ENCODE measurements at regions not wholly inside any gene's neighbourhood (a gene's known extent, or its start where the extent isn't known, plus 50 kb on each side); places are given as distances from the start of the nearest gene placed in this dataset.
A peak's percentile ranks its signal among the peaks of the same experiment; 100 is the strongest.

GRCh38 chr1:25110485-25110884 lies 121.8 kb downstream of the SYF2 start:
- Mint-ChIP-seq H3K27me3 (no peaks in the 10 kb centered on the region), H3K9me3 (peaks cover 15% of the 10 kb centered on the region), H3K36me3 (peaks cover 6% of the 10 kb centered on the region), H3K27ac (no peak overlapping the region), H3K4me3 (no peak overlapping the region), H3K4me1 (ENCODE audit: low read depth) (peaks cover 12% of the 10 kb centered on the region)
- intact Hi-C loops (cut with micrococcal nuclease), result loop anchor here (10.0 kb wide), 1 partner anchor 84 kb away; no protein-coding TSS in a partner anchor
- no peak for DNase-seq
- CTCF ChIA-PET, result no interaction called here
- POLR2A ChIA-PET, result no interaction called here

DNA sequence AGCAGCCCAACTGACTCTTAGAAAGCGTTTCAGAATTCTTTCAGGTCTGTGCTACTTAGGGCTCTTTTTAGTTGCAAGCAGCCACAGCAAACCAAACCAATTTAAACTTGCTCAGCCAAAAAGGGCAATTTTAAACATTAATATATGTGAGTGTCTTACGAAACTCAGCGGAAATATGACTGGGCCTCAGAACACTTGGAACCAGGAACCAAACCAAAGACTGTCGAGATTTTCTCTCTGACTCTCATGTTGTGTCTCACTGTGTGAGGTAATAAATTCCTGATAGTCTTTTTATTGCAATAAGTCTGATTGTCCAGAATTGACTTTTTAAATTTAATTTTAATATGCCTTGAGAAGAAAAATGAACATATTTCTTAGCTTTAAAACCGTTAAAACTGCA lies 122.3 kb downstream of the SYF2 start:
- no peaks in the 10 kb centered on the region for H3K27me3 Mint-ChIP-seq
- peaks cover 12% of the 10 kb centered on the region for H3K4me1 Mint-ChIP-seq (ENCODE audit: low read depth)
- intact Hi-C loops (cut with micrococcal nuclease), result loop anchor here (10.0 kb wide), 1 partner anchor 85 kb away; no protein-coding TSS in a partner anchor
- ChIA-PET POLR2A (no interaction called here), CTCF (no interaction called here)
- no peak overlapping the region for H3K4me3 Mint-ChIP-seq
- no peak for DNase-seq
- H3K9me3 Mint-ChIP-seq, result peaks cover 15% of the 10 kb centered on the region
- H3K36me3 Mint-ChIP-seq, result peaks cover 6% of the 10 kb centered on the region
- H3K27ac Mint-ChIP-seq, result no peak overlapping the region

DNA sequence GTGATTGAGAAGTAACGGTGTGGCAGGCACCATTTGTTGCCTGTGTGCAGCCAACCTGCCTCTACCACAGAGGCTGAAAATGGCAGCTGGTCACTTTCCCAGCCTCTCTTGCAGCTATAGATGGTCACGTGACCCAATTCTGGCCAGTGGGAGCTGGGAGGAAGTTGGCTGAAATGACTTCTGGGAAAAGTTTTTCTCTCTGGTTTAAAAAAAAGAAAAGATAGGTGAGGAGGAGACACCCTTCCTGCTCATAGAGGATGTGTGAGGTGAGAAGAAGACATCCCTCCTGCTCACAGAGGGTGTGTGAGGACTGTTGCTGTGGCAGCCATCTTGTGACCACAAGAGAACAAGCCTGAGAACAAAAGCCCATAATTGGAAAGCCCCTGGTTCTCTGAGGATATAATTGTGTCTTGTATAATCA lies 122.8 kb downstream of the SYF2 start:
- POLR2A ChIA-PET, result no interaction called here
- peak; percentile 15 for DNase-seq
- peaks cover 3% of the 10 kb centered on the region for H3K27me3 Mint-ChIP-seq
- H3K4me1 Mint-ChIP-seq (ENCODE audit: low read depth), result peaks cover 12% of the 10 kb centered on the region
- CTCF ChIA-PET, result no interaction called here
- no peak overlapping the region for H3K27ac Mint-ChIP-seq
- peaks cover 15% of the 10 kb centered on the region for H3K9me3 Mint-ChIP-seq
- intact Hi-C loops (cut with micrococcal nuclease), result loop anchor here (10.0 kb wide), 1 partner anchor 155 kb away; no protein-coding TSS in a partner anchor
- H3K4me3 Mint-ChIP-seq, result no peak overlapping the region
- peaks cover 6% of the 10 kb centered on the region for H3K36me3 Mint-ChIP-seq

- intact Hi-C loops (cut with micrococcal nuclease), result loop anchor here (10.0 kb wide), 1 partner anchor 153 kb away; no protein-coding TSS in a partner anchor
- peaks cover 3% of the 10 kb centered on the region for H3K27me3 Mint-ChIP-seq
- H3K27ac Mint-ChIP-seq, result no peak overlapping the region
- H3K4me1 Mint-ChIP-seq (ENCODE audit: low read depth), result peaks cover 12% of the 10 kb centered on the region
- ChIA-PET POLR2A (no interaction called here), CTCF (interaction anchor here (0.6 to 1.7 kb wide), 2 partner anchors 9 to 121 kb away, joined by 3 to 5 read pairs; no protein-coding TSS in a partner anchor)
- peaks cover 15% of the 10 kb centered on the region for H3K9me3 Mint-ChIP-seq
- H3K36me3 Mint-ChIP-seq, result peaks cover 6% of the 10 kb centered on the region
- no peak overlapping the region for H3K4me3 Mint-ChIP-seq
- no peak for DNase-seq
These were observed 124.7 kb downstream of the SYF2 start for GRCh38 chr1:25107643-25108010.

DNA sequence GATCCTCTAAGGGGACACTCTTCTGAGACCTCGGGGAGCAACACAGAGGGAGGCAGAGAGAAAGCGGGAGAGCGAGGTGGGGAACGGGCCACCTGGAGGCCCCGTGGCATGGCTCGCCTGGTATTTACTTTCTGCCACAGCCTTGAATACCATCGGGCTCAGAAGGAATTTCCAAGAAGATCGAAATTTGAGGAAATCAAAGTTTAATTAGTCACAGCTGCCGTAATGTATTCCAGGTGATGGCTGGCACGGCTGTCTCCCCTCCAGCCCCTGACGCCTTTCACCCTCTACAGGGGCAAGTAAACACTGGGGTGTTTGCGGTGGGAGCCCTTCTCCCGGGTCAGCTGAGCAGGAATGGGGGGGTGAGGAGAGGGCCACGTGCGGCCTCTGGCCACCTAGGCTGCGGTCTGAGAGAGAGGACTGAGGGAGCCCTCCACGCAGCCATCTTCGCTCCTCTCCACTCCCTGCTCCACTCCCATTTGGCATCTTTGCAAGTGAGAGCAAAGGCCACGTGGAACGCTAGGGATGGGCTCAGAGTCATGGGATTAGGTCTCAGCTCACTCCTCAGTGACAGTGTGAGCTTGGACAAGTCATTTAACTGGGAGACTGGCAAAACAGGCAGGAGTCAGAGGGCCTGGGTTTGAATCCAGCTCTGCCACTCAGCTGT lies 125.2 kb downstream of the SYF2 start:
- Mint-ChIP-seq H3K4me1 (ENCODE audit: low read depth) (peaks cover 12% of the 10 kb centered on the region), H3K9me3 (peaks cover 15% of the 10 kb centered on the region), H3K27ac (no peak overlapping the region), H3K36me3 (peaks cover 6% of the 10 kb centered on the region), H3K27me3 (peaks cover 3% of the 10 kb centered on the region), H3K4me3 (no peak overlapping the region)
- POLR2A ChIA-PET, result no interaction called here
- CTCF ChIA-PET, result interaction anchor here (1.7 to 2.3 kb wide), 2 partner anchors 10 to 259 kb away, joined by 3 to 8 read pairs; no protein-coding TSS in a partner anchor
- no peak for DNase-seq
- intact Hi-C loops (cut with micrococcal nuclease), result loop anchor here (10.0 kb wide), 1 partner anchor 152 kb away; no protein-coding TSS in a partner anchor

DNA sequence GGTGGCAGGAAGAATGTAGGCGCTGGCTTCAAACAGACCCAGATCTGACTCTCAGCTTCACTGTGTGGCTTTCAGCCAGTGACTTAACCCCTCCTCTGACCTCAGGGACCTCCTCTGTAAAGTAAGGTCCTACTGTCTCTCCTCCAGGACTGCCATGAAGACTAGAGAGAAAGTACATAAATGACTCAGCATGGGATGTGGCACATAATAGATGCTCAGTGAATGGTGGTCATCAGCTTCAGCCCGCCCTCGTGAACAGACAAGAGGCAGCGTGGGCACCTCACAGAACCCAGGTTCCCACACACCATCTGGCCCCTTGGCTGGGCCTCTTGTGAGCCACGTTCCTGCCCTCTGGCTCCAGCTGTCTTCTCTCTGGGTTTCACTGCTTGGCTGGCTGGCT lies 126.0 kb downstream of the SYF2 start:
- Mint-ChIP-seq H3K4me1 (ENCODE audit: low read depth) (peaks cover 15% of the 10 kb centered on the region), H3K27ac (no peak overlapping the region), H3K9me3 (peaks cover 15% of the 10 kb centered on the region), H3K27me3 (peaks cover 5% of the 10 kb centered on the region), H3K4me3 (no peak overlapping the region), H3K36me3 (peaks cover 6% of the 10 kb centered on the region)
- ChIA-PET CTCF (interaction anchor here (1.7 to 2.3 kb wide), 2 partner anchors 11 to 258 kb away, joined by 3 to 8 read pairs; no protein-coding TSS in a partner anchor), POLR2A (interaction anchor here (0.8 kb wide), 1 partner anchor 77 kb away, joined by 3 read pairs; no protein-coding TSS in a partner anchor)
- peak; percentile 31 for DNase-seq
- intact Hi-C loops (cut with micrococcal nuclease), result loop anchor here (10.0 kb wide), 1 partner anchor 152 kb away; no protein-coding TSS in a partner anchor

- ChIA-PET POLR2A (interaction anchor here (0.8 to 1.2 kb wide), 2 partner anchors 10 to 77 kb away, joined by 3 to 4 read pairs; no protein-coding TSS in a partner anchor), CTCF (interaction anchor here (2.3 kb wide), 1 partner anchor 258 kb away, joined by 8 read pairs; no protein-coding TSS in a partner anchor)
- no peak overlapping the region for H3K27ac Mint-ChIP-seq
- intact Hi-C loops (cut with micrococcal nuclease), result loop anchor here (10.0 kb wide), 1 partner anchor 151 kb away; no protein-coding TSS in a partner anchor
- peaks cover 6% of the 10 kb centered on the region for H3K36me3 Mint-ChIP-seq
- no peak for DNase-seq
- peaks cover 19% of the 10 kb centered on the region for H3K4me1 Mint-ChIP-seq (ENCODE audit: low read depth)
- peaks cover 15% of the 10 kb centered on the region for H3K9me3 Mint-ChIP-seq
- H3K27me3 Mint-ChIP-seq, result peaks cover 5% of the 10 kb centered on the region
- no peak overlapping the region for H3K4me3 Mint-ChIP-seq
These were observed 126.5 kb downstream of the SYF2 start for GRCh38 chr1:25105836-25106235.

GRCh38 chr1:25104932-25105561 lies 127.3 kb downstream of the SYF2 start:
- Mint-ChIP-seq H3K4me3 (no peak overlapping the region), H3K9me3 (peaks cover 13% of the 10 kb centered on the region), H3K36me3 (peaks cover 6% of the 10 kb centered on the region), H3K4me1 (ENCODE audit: low read depth) (peaks cover 24% of the 10 kb centered on the region), H3K27me3 (peaks cover 5% of the 10 kb centered on the region), H3K27ac (no peak overlapping the region)
- intact Hi-C loops (cut with micrococcal nuclease), result loop anchor here (5.0 to 10.0 kb wide), 2 partner anchors 150 to 178 kb away; no protein-coding TSS in a partner anchor
- POLR2A ChIA-PET, result interaction anchor here (1.2 kb wide), 1 partner anchor 9 kb away, joined by 4 read pairs; no protein-coding TSS in a partner anchor
- no peak for DNase-seq
- CTCF ChIA-PET, result interaction anchor here (2.3 kb wide), 1 partner anchor 257 kb away, joined by 8 read pairs; no protein-coding TSS in a partner anchor

DNA sequence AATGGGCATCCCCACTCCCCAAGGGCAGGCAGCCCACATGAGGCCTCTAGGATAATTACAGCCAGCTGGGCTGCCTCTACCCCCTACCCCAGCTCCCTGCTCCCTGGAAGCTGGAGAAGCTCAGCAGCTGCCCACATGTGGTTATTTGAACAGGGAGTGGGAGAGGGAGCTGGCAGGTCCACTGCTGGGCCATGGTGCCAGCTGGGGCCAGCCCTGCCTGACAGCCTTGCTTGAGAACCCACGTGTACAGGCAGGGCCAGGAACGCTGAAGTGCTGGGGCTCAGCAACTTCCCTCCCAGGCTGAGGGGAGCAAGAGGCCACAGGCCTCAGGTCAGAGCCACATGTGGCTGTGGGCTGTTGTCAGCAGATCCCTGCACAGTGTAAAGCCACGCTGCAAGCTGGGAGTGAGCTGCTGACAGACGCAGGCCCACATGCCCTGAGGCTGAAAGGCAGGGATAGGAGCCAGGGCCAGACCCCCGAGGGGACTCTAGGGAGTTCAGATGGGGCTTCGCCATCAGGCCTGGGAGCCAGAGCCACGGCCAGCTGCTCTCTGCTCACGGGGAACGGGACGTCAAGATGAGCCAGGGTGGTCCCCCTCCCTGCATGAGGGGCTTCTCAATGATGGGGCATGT lies 129.0 kb downstream of the SYF2 start:
- Mint-ChIP-seq H3K27ac (no peak overlapping the region), H3K9me3 (no peaks in the 10 kb centered on the region), H3K4me1 (ENCODE audit: low read depth) (peaks cover 35% of the 10 kb centered on the region), H3K4me3 (no peak overlapping the region), H3K36me3 (no peaks in the 10 kb centered on the region), H3K27me3 (peaks cover 5% of the 10 kb centered on the region)
- ChIA-PET POLR2A (no interaction called here), CTCF (interaction anchor here (0.8 to 1.5 kb wide), 3 partner anchors 170 to 415 kb away, joined by 3 to 8 read pairs (median 5); no protein-coding TSS in a partner anchor)
- intact Hi-C loops (cut with micrococcal nuclease), result loop anchor here (5.0 to 10.0 kb wide), 2 partner anchors 148 to 176 kb away; no protein-coding TSS in a partner anchor
- no peak for DNase-seq

DNA sequence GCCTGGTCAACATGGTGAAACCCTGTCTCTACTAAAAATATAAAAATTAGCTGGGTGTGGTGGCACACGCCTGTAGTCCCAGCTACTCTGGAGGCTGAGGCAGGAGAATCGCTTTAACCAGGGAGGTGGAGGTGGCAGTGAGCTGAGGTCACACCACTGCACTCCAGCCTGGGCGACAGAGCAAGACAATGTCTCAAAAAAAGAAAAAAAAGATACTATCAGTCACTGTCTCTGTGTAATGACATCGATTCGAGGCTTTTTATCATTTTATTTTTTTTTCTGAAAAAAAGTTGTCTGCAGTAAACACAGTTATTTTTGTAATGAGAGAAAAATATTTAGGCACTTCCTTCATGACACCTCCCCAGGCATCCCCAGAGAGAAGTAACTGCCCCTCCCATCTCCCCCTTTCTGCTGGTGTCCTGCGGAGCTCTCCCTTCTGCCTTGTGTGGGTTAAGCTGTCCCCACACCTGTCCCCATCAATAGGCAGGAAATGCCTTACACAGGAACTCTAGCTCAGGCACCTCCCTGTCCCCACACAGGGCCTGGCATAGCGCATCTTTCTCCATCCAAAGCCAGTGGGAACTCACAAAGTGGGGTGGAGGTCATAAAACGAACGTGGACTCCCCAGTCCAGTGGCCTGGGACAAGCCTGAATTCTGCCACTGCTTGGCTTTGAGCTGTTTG lies 132.0 kb downstream of the SYF2 start:
- ChIA-PET POLR2A (interaction anchor here (1.8 kb wide), 1 partner anchor 200 kb away, joined by 5 read pairs; no protein-coding TSS in a partner anchor), CTCF (interaction anchor here (0.5 to 4.6 kb wide), 22 partner anchors 9 to 258 kb away, joined by 3 to 75 read pairs (median 4); partner anchors contain the start of gene RUNX3)
- Mint-ChIP-seq H3K27ac (no peak overlapping the region), H3K9me3 (peaks cover 3% of the 10 kb centered on the region), H3K4me3 (no peak overlapping the region), H3K27me3 (peaks cover 5% of the 10 kb centered on the region), H3K36me3 (no peaks in the 10 kb centered on the region), H3K4me1 (ENCODE audit: low read depth) (peaks cover 45% of the 10 kb centered on the region)
- no peak for DNase-seq
- intact Hi-C loops (cut with micrococcal nuclease), result loop anchor here (5.0 to 10.0 kb wide), 2 partner anchors 145 to 173 kb away; no protein-coding TSS in a partner anchor

- Mint-ChIP-seq H3K27ac (no peak overlapping the region), H3K4me1 (ENCODE audit: low read depth) (peaks cover 50% of the 10 kb centered on the region)
These were observed 132.9 kb downstream of the SYF2 start for GRCh38 chr1:25099343-25099951.

More at GRCh38 chr1:25099343-25099951, 132.9 kb downstream of the SYF2 start:
- peak; percentile 59 for DNase-seq
- POLR2A ChIA-PET, result interaction anchor here (0.7 to 0.9 kb wide), 2 partner anchors 12 to 62 kb away, joined by 3 read pairs; no protein-coding TSS in a partner anchor
- Mint-ChIP-seq H3K27me3 (peaks cover 2% of the 10 kb centered on the region), H3K36me3 (no peaks in the 10 kb centered on the region), H3K4me3 (no peak overlapping the region), H3K9me3 (peaks cover 3% of the 10 kb centered on the region)
- intact Hi-C loops (cut with micrococcal nuclease), result no loop called here
- CTCF ChIA-PET, result interaction anchor here (0.5 to 4.6 kb wide), 11 partner anchors 18 to 251 kb away, joined by 3 to 75 read pairs (median 4); partner anchors contain the start of gene RUNX3

Measured in activated CD4-positive, alpha-beta memory T cell treated with anti-CD3 and anti-CD28 coated beads for 36 hours (primary cell).